ENCODE measurements at regions not wholly inside any gene's neighbourhood (a gene's known extent, or its start where the extent isn't known, plus 50 kb on each side); places are given as distances from the start of the nearest gene placed in this dataset.

DNA sequence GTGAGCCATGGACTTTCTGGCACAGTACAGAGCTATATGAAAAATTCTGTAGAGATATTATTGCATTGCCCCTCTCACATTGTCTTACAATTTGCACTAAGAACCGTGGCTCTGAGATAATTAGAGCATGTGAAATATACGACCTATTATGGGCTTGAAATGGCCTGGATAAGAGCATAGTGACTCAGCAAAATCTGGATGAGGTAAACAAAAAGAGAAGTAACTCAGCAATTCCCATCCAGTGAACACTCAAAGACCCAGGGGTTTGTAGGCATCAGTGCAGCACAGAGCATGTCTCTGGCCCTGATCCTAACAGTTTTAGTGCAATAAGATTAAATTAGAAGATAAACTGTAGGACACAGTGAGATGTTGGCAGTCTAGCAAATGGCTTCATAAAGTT is 317.2 kb upstream of the MYOCD start:
- TF ChIP-seq, protein P1, sequence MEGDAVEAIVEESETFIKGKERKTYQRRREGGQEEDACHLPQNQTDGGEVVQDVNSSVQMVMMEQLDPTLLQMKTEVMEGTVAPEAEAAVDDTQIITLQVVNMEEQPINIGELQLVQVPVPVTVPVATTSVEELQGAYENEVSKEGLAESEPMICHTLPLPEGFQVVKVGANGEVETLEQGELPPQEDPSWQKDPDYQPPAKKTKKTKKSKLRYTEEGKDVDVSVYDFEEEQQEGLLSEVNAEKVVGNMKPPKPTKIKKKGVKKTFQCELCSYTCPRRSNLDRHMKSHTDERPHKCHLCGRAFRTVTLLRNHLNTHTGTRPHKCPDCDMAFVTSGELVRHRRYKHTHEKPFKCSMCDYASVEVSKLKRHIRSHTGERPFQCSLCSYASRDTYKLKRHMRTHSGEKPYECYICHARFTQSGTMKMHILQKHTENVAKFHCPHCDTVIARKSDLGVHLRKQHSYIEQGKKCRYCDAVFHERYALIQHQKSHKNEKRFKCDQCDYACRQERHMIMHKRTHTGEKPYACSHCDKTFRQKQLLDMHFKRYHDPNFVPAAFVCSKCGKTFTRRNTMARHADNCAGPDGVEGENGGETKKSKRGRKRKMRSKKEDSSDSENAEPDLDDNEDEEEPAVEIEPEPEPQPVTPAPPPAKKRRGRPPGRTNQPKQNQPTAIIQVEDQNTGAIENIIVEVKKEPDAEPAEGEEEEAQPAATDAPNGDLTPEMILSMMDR (conservative IDR thresholded peaks at IDR 0.05) = no peak
- no peak for TF ChIP-seq ZFX (IDR thresholded peaks at IDR 0.05)
- no peak overlapping the region for H3K27ac ChIP-seq

DNA sequence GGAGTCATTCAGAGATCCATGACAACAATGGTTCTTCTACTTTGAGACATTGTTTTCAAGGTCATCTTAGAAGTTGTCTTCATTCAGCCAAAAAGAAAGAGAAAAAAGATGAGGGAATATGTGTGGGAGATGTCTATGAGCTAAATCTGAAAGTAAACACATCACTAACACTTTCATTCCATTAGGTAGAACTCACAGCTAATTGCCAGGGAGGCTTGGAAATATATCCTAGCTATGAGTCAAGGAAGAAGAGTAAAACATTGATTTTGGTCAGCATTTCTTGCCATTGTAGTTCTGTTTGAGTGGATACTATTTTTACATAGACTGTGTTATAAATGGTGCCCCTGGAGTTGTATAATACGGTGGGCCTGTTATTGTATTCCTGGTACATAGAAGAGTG is 316.4 kb upstream of the MYOCD start:
- TF ChIP-seq, protein P1 (conservative IDR thresholded peaks at IDR 0.05) = no peak
- TF ChIP-seq ZFX (IDR thresholded peaks at IDR 0.05) = no peak

DNA sequence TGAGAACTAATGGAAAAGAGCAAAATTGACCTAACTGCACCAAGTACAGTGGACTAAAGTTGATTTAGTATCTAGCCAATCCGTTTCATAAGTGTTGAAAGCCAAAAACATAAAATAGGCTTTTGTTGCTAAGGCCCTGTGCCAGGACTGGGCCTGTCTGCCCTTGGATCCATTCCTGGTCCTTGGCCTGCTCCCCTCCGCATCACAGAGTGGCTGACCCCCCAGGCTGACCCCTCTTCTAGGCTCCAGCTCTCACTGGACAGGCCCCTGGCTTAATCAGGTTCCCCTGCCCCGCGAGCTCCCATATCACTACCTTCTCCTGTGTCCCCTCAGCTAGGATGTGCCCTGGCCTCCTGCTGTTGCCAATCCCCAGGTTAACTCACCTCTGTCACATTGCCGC is 313.6 kb upstream of the MYOCD start:
- TF ChIP-seq ZFX (IDR thresholded peaks at IDR 0.05) = no peak
- TF ChIP-seq, protein P1 (conservative IDR thresholded peaks at IDR 0.05) = no peak
- no peak overlapping the region for H3K27ac ChIP-seq

More for the DNA sequence above, 316.4 kb upstream of the MYOCD start:
- H3K27ac ChIP-seq = no peak overlapping the region

DNA sequence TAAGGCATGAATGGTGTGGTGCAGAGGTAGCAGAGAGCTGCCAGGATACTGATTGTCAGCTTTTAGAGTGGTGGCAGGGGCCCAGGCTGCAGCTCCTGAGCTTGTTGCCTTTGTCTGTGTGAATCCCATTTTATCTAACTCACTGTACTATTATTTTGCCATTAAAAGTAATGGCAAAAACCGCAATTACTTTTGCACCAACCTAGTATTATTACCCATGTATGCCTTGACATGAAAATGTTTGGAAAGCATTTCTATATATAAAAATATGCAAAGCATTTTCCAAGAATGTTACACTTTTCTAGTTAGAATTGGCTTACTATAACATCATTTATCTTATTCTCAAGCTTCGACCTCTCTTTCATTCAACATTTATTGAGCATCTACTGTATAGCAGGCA is 308.1 kb upstream of the MYOCD start:
- TF ChIP-seq, protein P1 (conservative IDR thresholded peaks at IDR 0.05) = no peak
- no peak for TF ChIP-seq ZFX (IDR thresholded peaks at IDR 0.05)
- H3K27ac ChIP-seq = no peak overlapping the region

DNA sequence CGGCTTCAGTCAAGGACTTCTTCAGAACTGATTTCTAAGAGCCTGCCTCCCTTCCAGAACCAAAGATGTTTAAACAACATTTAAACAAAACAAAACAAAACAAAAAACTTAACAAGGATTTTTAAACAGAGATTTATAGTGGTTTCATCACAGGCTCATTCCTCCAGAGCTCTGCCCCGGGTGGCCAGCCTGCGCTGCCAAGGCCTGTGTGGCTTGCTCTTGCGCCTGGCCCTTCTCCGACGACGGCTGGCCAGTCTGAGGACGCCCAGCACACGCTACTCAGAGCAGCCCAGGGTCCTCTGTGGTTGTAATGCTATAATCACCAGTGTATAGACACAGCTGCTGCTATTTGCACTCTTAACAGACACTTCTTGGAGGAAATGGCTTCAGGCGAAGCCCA is 307.2 kb upstream of the MYOCD start:
- TF ChIP-seq, protein P1 (conservative IDR thresholded peaks at IDR 0.05) = no peak
- TF ChIP-seq ZFX (IDR thresholded peaks at IDR 0.05) = no peak
- no peak overlapping the region for H3K27ac ChIP-seq

DNA sequence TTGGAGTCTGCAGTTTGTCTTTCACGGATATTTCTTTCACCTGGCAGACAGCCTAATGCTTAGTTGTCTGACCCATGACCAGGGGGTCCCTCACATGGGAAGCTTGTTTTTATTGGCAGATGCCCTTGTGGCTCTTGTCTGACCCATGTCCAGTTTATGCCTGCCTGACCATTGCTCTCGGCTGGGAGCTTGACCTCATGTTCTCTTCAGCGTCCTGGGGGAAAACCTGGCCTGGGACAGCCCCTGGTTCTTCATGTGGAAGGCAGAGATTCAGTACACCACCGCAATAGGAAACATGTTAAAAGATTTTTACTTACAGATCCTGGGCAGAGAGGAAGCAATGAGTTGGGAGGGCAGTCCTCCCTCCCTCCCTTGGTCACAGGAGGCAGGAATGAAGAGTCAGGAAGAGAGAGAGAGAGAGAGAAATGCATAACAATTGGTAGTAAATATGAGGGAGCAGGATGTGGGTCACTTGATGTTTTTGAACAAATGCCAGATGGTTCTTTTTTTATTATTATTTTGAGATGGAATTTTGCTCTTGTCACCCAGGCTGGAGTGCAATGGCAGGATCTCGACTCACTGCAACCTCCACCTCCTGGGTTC is 302.7 kb upstream of the MYOCD start:
- TF ChIP-seq ZFX (IDR thresholded peaks at IDR 0.05) = no peak
- TF ChIP-seq, protein P1 (conservative IDR thresholded peaks at IDR 0.05) = no peak

DNA sequence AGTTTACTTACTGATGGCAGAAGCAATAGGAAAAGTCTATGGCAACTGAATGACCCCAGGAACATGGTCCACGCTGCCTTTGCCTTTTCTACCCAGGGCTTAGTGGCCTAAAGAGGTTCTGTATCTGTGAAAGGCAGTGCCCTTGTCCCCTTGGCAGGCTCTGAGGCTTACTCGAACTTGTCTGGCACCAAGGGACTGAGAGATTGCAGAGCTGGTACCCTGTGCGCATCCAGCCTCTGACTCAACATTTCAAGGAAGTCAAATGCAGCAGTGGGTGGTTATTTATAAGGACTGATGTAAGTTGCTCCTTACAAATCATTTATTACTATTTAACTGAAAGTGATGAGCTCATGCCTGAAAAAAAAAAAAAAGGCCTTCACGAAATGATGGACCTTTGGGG is 299.9 kb upstream of the MYOCD start:
- no peak for TF ChIP-seq ZFX (IDR thresholded peaks at IDR 0.05)
- TF ChIP-seq, protein P1 (conservative IDR thresholded peaks at IDR 0.05) = no peak
- H3K27ac ChIP-seq = no peak overlapping the region

More for the DNA sequence above, 302.7 kb upstream of the MYOCD start:
- H3K27ac ChIP-seq = no peak overlapping the region

Data from C4-2B (cell line).